Thyroid gland (tissue), 4 donors: ENCODE measurements at regions not wholly inside any gene's neighbourhood (a gene's known extent, or its start where the extent isn't known, plus 50 kb on each side); places are given as distances from the start of the nearest gene placed in this dataset.

Experiments used
- CTCF ChIP-seq, 6 experiments: fragments of 200-600 bp in 3 of 6; fragments of 450-650 bp in 3 of 6; sonication (generic) in 3 of 6; IDR thresholded peaks; one replicate each; pipeline ENCODE4 v1.5.1; 2016 to 2019; ENCODE audit warnings: antibody characterized with exemption in 6 of 6, mild to moderate bottlenecking in 2 of 6, inconsistent platforms in 1 of 6, moderate library complexity in 1 of 6
- POLR2A ChIP-seq, 2 donors: fragments of 450-650 bp; IDR thresholded peaks; one replicate each; pipeline ENCODE4 v1.6.1; 2017; ENCODE audit warnings: antibody characterized with exemption in 2 of 2, mild to moderate bottlenecking in 2 of 2, moderate library complexity in 1 of 2

GRCh38 chr10:63763744-63764143, 242.5 kb downstream of the REEP3 start:
- TF ChIP-seq CTCF (IDR thresholded peaks at IDR 0.05) (no peak), POLR2A (IDR thresholded peaks at IDR 0.05) (no peak)
